Esophagus muscularis mucosa (tissue), 4 donors: ENCODE measurements at regions not wholly inside any gene's neighbourhood (a gene's known extent, or its start where the extent isn't known, plus 50 kb on each side); places are given as distances from the start of the nearest gene placed in this dataset.

Experiments used
- DNase-seq: peaks from one replicate; pipeline ENCODE4 v3.0.0-alpha.2; 2017; ENCODE audit errors: extremely low spot score
- H3K27ac ChIP-seq, 4 donors: fragments of 200-600 bp; sonication (generic); replicated peaks in 1 of 4; 1 replicate in 3 of 4; 2 replicates in 1 of 4; pipeline ENCODE4 v1.5.1; 2016 to 2019; ENCODE audit warnings: mild to moderate bottlenecking in 1 of 4
- H3K27me3 ChIP-seq, 4 donors: fragments of 200-600 bp; sonication (generic); one replicate each; pipeline versions ENCODE4 v1.5.1 to v1.6.0; 2016 to 2019
- H3K36me3 ChIP-seq, 4 donors: fragments of 200-600 bp; sonication (generic); one replicate each; pipeline ENCODE4 v1.5.1; 2016 to 2019
- H3K4me1 ChIP-seq, 4 donors: fragments of 200-600 bp; sonication (generic); one replicate each; pipeline ENCODE4 v1.5.1; 2016 to 2019
- H3K4me3 ChIP-seq, 4 donors: fragments of 200-600 bp; sonication (generic); 1 replicate in 2 of 4; 2 replicates in 2 of 4; pipeline ENCODE4 v1.5.1; 2016 to 2019; ENCODE audit warnings: mild to moderate bottlenecking in 4 of 4, moderate library complexity in 1 of 4
- H3K9me3 ChIP-seq, 4 donors: fragments of 200-600 bp; sonication (generic); 1 replicate in 3 of 4; 2 replicates in 1 of 4; pipeline ENCODE4 v1.5.1; 2016 to 2019
- CTCF ChIP-seq, 3 experiments: fragments of 200-600 bp in 2 of 3; fragments of 450-650 bp in 1 of 3; sonication (generic) in 2 of 3; IDR thresholded peaks; one replicate each; pipeline ENCODE4 v1.5.1; 2017 to 2019; ENCODE audit warnings: antibody characterized with exemption in 3 of 3, mild to moderate bottlenecking in 2 of 3, moderate library complexity in 1 of 3
- EP300 ChIP-seq: sonication (generic); formaldehyde crosslinking; IDR thresholded peaks from one replicate; pipeline ENCODE4 v1.6.1; 2017; ENCODE audit warnings: antibody characterized with exemption
- POLR2A ChIP-seq: fragments of 450-650 bp; IDR thresholded peaks from one replicate; pipeline ENCODE4 v1.6.1; 2017; ENCODE audit warnings: antibody characterized with exemption, moderate library complexity, mild to moderate bottlenecking, low read depth
- POLR2AphosphoS5 ChIP-seq, 2 donors: sonication (generic); formaldehyde crosslinking; IDR thresholded peaks; one replicate each; pipeline ENCODE4 v1.6.1; 2017; ENCODE audit warnings: antibody characterized with exemption in 2 of 2
- WGBS: methylation state at CpG from one replicate; pipeline ENCODE4 v1.1.5; 2018; 5-methylcytosine and 5-hydroxymethylcytosine counted together
- intact Hi-C: fragments of 100-400 bp; cut with DNase I; formaldehyde crosslinking; loops from one replicate; pipeline ENCODE4 v1.15.1; 2023

- 70% methylated on average over 1 of the region's 1 CpG for WGBS
- TF ChIP-seq CTCF (IDR thresholded peaks at IDR 0.05) (no peak), EP300 (no peak), POLR2AphosphoS5 (IDR thresholded peaks at IDR 0.05) (no peak), POLR2A (no peak)
- intact Hi-C loops: no loop called here
Measured at GRCh38 chr4:111198446-111198845, 575.6 kb upstream of the PITX2 start.

GRCh38 chr4:111204797-111205196 is 581.9 kb upstream of the PITX2 start:
- intact Hi-C loops: no loop called here
- Histone ChIP-seq H3K36me3 (no peaks in the 10 kb centered on the region), H3K4me3 (no peak overlapping the region), H3K9me3 (no peaks in the 10 kb centered on the region), H3K27me3 (no peaks in the 10 kb centered on the region), H3K4me1 (no peaks in the 10 kb centered on the region), H3K27ac (no peak overlapping the region)
- DNase-seq: no peak
- TF ChIP-seq EP300 (no peak), POLR2A (no peak), POLR2AphosphoS5 (IDR thresholded peaks at IDR 0.05) (no peak), CTCF (IDR thresholded peaks at IDR 0.05) (no peak)
- 51% methylated on average over 4 of the region's 4 CpGs for WGBS

More at GRCh38 chr4:111198446-111198845, 575.6 kb upstream of the PITX2 start:
- no peak overlapping the region for H3K4me3 ChIP-seq
- no peak for DNase-seq
- H3K4me1 ChIP-seq: no peaks in the 10 kb centered on the region
- H3K36me3 ChIP-seq: no peaks in the 10 kb centered on the region
- no peak overlapping the region for H3K27ac ChIP-seq
- no peaks in the 10 kb centered on the region for H3K27me3 ChIP-seq
- no peaks in the 10 kb centered on the region for H3K9me3 ChIP-seq

GRCh38 chr4:111208970-111209369 is 586.1 kb upstream of the PITX2 start:
- H3K27ac ChIP-seq: no peak overlapping the region
- WGBS: 60% methylated on average over 6 of the region's 6 CpGs
- H3K27me3 ChIP-seq: no peaks in the 10 kb centered on the region
- H3K9me3 ChIP-seq: no peaks in the 10 kb centered on the region
- intact Hi-C loops: no loop called here
- no peak for DNase-seq
- H3K4me1 ChIP-seq: no peaks in the 10 kb centered on the region
- no peak overlapping the region for H3K4me3 ChIP-seq
- TF ChIP-seq POLR2AphosphoS5 (IDR thresholded peaks at IDR 0.05) (no peak), CTCF (IDR thresholded peaks at IDR 0.05) (no peak), EP300 (no peak), POLR2A (no peak)
- no peaks in the 10 kb centered on the region for H3K36me3 ChIP-seq

- Histone ChIP-seq H3K36me3 (no peaks in the 10 kb centered on the region), H3K4me3 (no peak overlapping the region), H3K4me1 (no peaks in the 10 kb centered on the region), H3K27ac (no peak overlapping the region), H3K27me3 (no peaks in the 10 kb centered on the region), H3K9me3 (no peaks in the 10 kb centered on the region)
- WGBS: 72% methylated on average over 2 of the region's 2 CpGs
- no peak for DNase-seq
- intact Hi-C loops: no loop called here
- TF ChIP-seq CTCF (IDR thresholded peaks at IDR 0.05) (no peak), POLR2A (no peak)
Measured at GRCh38 chr4:111209706-111210105, 586.8 kb upstream of the PITX2 start.

- no peak for TF ChIP-seq EP300
- no peak for TF ChIP-seq CTCF (IDR thresholded peaks at IDR 0.05)
- TF ChIP-seq POLR2A: no peak
- no peak for TF ChIP-seq POLR2AphosphoS5 (IDR thresholded peaks at IDR 0.05)
- Histone ChIP-seq H3K27ac (no peak overlapping the region), H3K36me3 (no peaks in the 10 kb centered on the region), H3K9me3 (no peaks in the 10 kb centered on the region), H3K27me3 (no peaks in the 10 kb centered on the region), H3K4me3 (no peak overlapping the region), H3K4me1 (no peaks in the 10 kb centered on the region)
- DNase-seq: no peak
- intact Hi-C loops: no loop called here
- 79% methylated on average over 7 of the region's 7 CpGs for WGBS
Measured at GRCh38 chr4:111210595-111210994, 587.7 kb upstream of the PITX2 start.
